K562 (cell line): ENCODE measurements at regions not wholly inside any gene's neighbourhood (a gene's known extent, or its start where the extent isn't known, plus 50 kb on each side); places are given as distances from the start of the nearest gene placed in this dataset.

Experiments used
- ATAC-seq: fragments of 200-7000 bp; cut with Tn5 transposase; 3 replicates; pipeline ENCODE4 v1.9.1; 2020; ENCODE audit warnings: moderate library complexity
- BruUV-seq: library from RNA; stranded (reverse); fragments of 400-500 nt; replicated peaks from 2 replicates; lab custom pipeline; 2021; lab: Mats Ljungman, UMichigan
- CTCF ChIA-PET: fragments of 300-600 bp; formaldehyde crosslinking; extraction: SDS; loops from one replicate; lab custom pipeline; 2021; ENCODE audit warnings: low intra/inter-chr PET ratio; lab: Yijun Ruan, JAX
- POLR2A ChIA-PET: fragments of 300-600, 350-650 bp; sonication (Branson Sonifier 250); formaldehyde crosslinking; extraction: SDS; loops from one replicate; lab custom pipeline; 2021; ENCODE audit warnings: antibody characterized with exemption, inconsistent platforms; lab: Yijun Ruan, JAX
- DNase-seq, 4 experiments: peaks; one replicate each; pipeline versions ENCODE4 v3.0.0 to v3.0.0-alpha.2; 2011 to 2018; ENCODE audit warnings: low spot score in 3 of 4, mixed read lengths in 3 of 4; ENCODE audit errors: extremely low read depth in 1 of 4
- FAIRE-seq: peaks from 2 replicates; lab custom pipeline; 2011; peaks lifted over from hg19 to GRCh38; lab: Jason Lieb, UNC
- H2AFZ ChIP-seq: 2 replicates; pipeline ENCODE4 v1.6.0; 2011; ENCODE audit warnings: low read depth, low read length, control low read depth, inconsistent platforms
- H3K27ac ChIP-seq: fragments of 200-600 bp; 3 replicates; pipeline ENCODE4 v1.8.0; 2011; ENCODE audit warnings: low read depth, mild to moderate bottlenecking, control low read depth, inconsistent platforms, low read length, moderate library complexity, mixed read lengths; ENCODE audit errors: extremely low read depth
- H3K27me3 ChIP-seq, 2 experiments: fragments of 300-600 bp in 1 of 2; 2 replicates in 1 of 2; 3 replicates in 1 of 2; pipeline versions ENCODE4 v1.6.0 to v1.8.0; 2011; ENCODE audit warnings: inconsistent platforms in 2 of 2, low read length in 2 of 2, mild to moderate bottlenecking in 1 of 2, mixed read lengths in 1 of 2, moderate library complexity in 1 of 2; ENCODE audit not compliant: control insufficient read depth in 2 of 2, insufficient read depth in 2 of 2
- H3K36me3 ChIP-seq: fragments of 300-600 bp; 3 replicates; pipeline ENCODE4 v1.8.0; 2011; ENCODE audit warnings: mild to moderate bottlenecking, low read length, inconsistent platforms; ENCODE audit not compliant: control insufficient read depth, insufficient read depth
- H3K4me1 ChIP-seq, 2 experiments: fragments of 200-600 bp in 1 of 2; replicated peaks in 1 of 2; 2 replicates in 1 of 2; 3 replicates in 1 of 2; pipeline versions ENCODE4 v1.5.1 to v1.8.0; 2011; ENCODE audit warnings: inconsistent platforms in 2 of 2, low read length in 2 of 2, mild to moderate bottlenecking in 1 of 2, mixed read lengths in 1 of 2, moderate library complexity in 1 of 2; ENCODE audit not compliant: control insufficient read depth in 2 of 2, insufficient read depth in 2 of 2
- H3K4me2 ChIP-seq: 2 replicates; pipeline ENCODE4 v1.6.1; 2011; ENCODE audit warnings: low read length, control low read depth, inconsistent platforms, mixed read lengths; ENCODE audit not compliant: insufficient read depth
- H3K4me3 ChIP-seq: fragments of 200-600 bp; sonication (generic), shearing (Covaris generic); 2 replicates; pipeline ENCODE4 v1.5.1; 2016; ENCODE audit warnings: control low read depth, inconsistent platforms
- H3K79me2 ChIP-seq: fragments of 200-600 bp; 3 replicates; pipeline ENCODE4 v1.8.0; 2011; ENCODE audit warnings: low read length, inconsistent platforms; ENCODE audit not compliant: control insufficient read depth, insufficient read depth
- H3K9ac ChIP-seq, 2 experiments: 2 replicates each; pipeline versions ENCODE4 v1.6.0 to v1.6.1; 2011; ENCODE audit warnings: low read depth in 2 of 2, low read length in 2 of 2, control low read depth in 1 of 2, inconsistent platforms in 1 of 2, mild to moderate bottlenecking in 1 of 2, mixed read lengths in 1 of 2; ENCODE audit not compliant: insufficient read depth in 1 of 2
- H3K9me1 ChIP-seq: one replicate; pipeline ENCODE4 v1.6.0; 2011; ENCODE audit warnings: inconsistent platforms, mild to moderate bottlenecking, low read length, moderate library complexity; ENCODE audit not compliant: control insufficient read depth, insufficient read depth
- H3K9me3 ChIP-seq: replicated peaks from 2 replicates; pipeline ENCODE4 v1.5.1; 2011; ENCODE audit warnings: low read depth, low read length, inconsistent platforms; ENCODE audit not compliant: control insufficient read depth, insufficient read depth
- H4K20me1 ChIP-seq: replicated peaks from 2 replicates; pipeline ENCODE4 v1.6.1; 2011; ENCODE audit warnings: low read length, inconsistent platforms, mixed read lengths; ENCODE audit not compliant: control insufficient read depth, insufficient read depth
- CSDE1 ChIP-seq, 2 experiments: fragments of 450-650 bp; IDR thresholded peaks; 2 replicates each; pipeline ENCODE4 v1.6.1; 2016; ENCODE audit warnings: mild to moderate bottlenecking in 1 of 2
- DDX20 ChIP-seq: fragments of 450-650 bp; IDR thresholded peaks from 2 replicates; pipeline ENCODE4 v1.6.1; 2016; ENCODE audit warnings: missing genetic modification characterization, low read depth, mild to moderate bottlenecking, missing compliant biosample characterization, moderate library complexity
- ESRRA ChIP-seq: fragments of 450-650 bp; IDR thresholded peaks from 2 replicates; pipeline ENCODE4 v1.6.1; 2014; ENCODE audit warnings: low read depth, mild to moderate bottlenecking, moderate library complexity, borderline replicate concordance
- GTF2A2 ChIP-seq: IDR thresholded peaks from 2 replicates; pipeline ENCODE4 v1.6.1; 2016; ENCODE audit warnings: mild to moderate bottlenecking, missing genetic modification characterization, missing compliant biosample characterization
- HMG20B ChIP-seq: fragments of 250-450 bp; sonication (Bioruptor Pico); IDR thresholded peaks from 2 replicates; pipeline ENCODE4 v1.5.0; 2021; ENCODE audit warnings: mild to moderate bottlenecking
- IRF9 ChIP-seq: fragments of 450-650 bp; IDR thresholded peaks from 2 replicates; pipeline ENCODE4 v1.6.1; 2016; ENCODE audit warnings: missing biosample characterization, missing genetic modification characterization
- NFXL1 ChIP-seq: fragments of 450-650 bp; formaldehyde crosslinking; IDR thresholded peaks from 2 replicates; pipeline ENCODE4 v1.4.0; 2021; ENCODE audit warnings: mild to moderate bottlenecking
- SMARCE1 ChIP-seq: fragments of 450-650 bp; IDR thresholded peaks from 2 replicates; pipeline ENCODE4 v1.7.1; 2016; ENCODE audit warnings: mild to moderate bottlenecking
- SNIP1 ChIP-seq: fragments of 450-650 bp; IDR thresholded peaks from 2 replicates; pipeline ENCODE4 v1.7.1; 2017; ENCODE audit warnings: low read depth, mild to moderate bottlenecking
- THAP12 ChIP-seq: fragments of 250-450 bp; sonication (Bioruptor Pico); IDR thresholded peaks from 2 replicates; pipeline ENCODE4 v1.9.0; 2021; ENCODE audit warnings: mild to moderate bottlenecking, inconsistent platforms
- WHSC1 ChIP-seq: IDR thresholded peaks from one replicate; pipeline ENCODE4 v1.6.1; 2012; ENCODE audit warnings: low read length, control low read depth, inconsistent platforms
- XRCC3 ChIP-seq: fragments of 450-650 bp; IDR thresholded peaks from 2 replicates; pipeline ENCODE4 v1.6.1; 2017; ENCODE audit warnings: mild to moderate bottlenecking, moderate library complexity
- ZNF165 ChIP-seq: fragments of 250-450 bp; sonication (Bioruptor Pico); IDR thresholded peaks from 2 replicates; pipeline ENCODE4 v1.4.0; 2020; ENCODE audit warnings: borderline replicate concordance
- ZNF175 ChIP-seq: fragments of 200-800 bp; sonication (Bioruptor generic); IDR thresholded peaks from 2 replicates; pipeline ENCODE4 v1.6.1; 2016; ENCODE audit warnings: low read depth, mild to moderate bottlenecking, missing genetic modification characterization, missing compliant biosample characterization
- ZNF583 ChIP-seq: fragments of 250-450 bp; sonication (Bioruptor Pico); IDR thresholded peaks from 2 replicates; pipeline ENCODE4 v1.4.0; 2020
- ZNF77 ChIP-seq: fragments of 250-450 bp; sonication (Bioruptor Pico); IDR thresholded peaks from 2 replicates; pipeline ENCODE4 v1.5.0; 2020
- ZZZ3 ChIP-seq: fragments of 450-650 bp; IDR thresholded peaks from 2 replicates; pipeline ENCODE4 v1.6.1; 2016; ENCODE audit warnings: antibody characterized with exemption, mild to moderate bottlenecking, moderate library complexity
- WGBS: fragments of 100-300 bp; shearing (Covaris generic); methylation state at CpG from one replicate; pipeline ENCODE4 v1.1.6; 2016; ENCODE audit warnings: low coverage, mixed read lengths; ENCODE audit not compliant: insufficient coverage; ENCODE audit errors: missing lambda C conversion rate; 5-methylcytosine and 5-hydroxymethylcytosine counted together
- in situ Hi-C: fragments of 300-500 bp; cut with MboI; formaldehyde crosslinking; loops from 4 replicates; pipeline ENCODE4 v1.15.0; 2018; ENCODE audit warnings: inconsistent platforms, mixed read lengths
- intact Hi-C: fragments of 100-400 bp; cut with micrococcal nuclease; formaldehyde crosslinking; loops from 2 replicates; pipeline ENCODE4 v1.14.2; 2022

DNA sequence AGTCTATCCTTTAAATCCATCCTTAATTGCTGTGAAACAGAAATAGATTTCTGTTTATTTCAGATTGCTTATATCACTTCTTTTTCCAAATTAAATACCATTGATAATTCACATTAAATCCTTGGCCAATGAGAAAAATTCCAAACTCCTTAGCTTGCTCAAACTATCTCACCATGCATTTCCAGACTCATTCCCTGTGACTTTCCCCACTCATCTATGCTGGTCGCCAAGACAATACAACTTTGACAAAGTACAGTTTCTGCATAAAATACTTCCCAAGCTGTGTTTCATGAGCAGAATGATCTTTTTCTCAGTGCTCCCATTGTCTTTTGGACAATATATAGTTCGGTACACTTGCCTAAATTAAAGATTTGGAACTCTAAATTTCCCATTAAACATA, 575.6 kb downstream of the CPS1 start:
- DNase-seq (no peak), FAIRE-seq (no peak), ATAC-seq (no peak)
- Histone ChIP-seq H2AFZ (no peak overlapping the region), H3K79me2 (no peaks in the 10 kb centered on the region), H3K36me3 (no peaks in the 10 kb centered on the region), H3K4me1 (no peaks in the 10 kb centered on the region), H3K27me3 (no peaks in the 10 kb centered on the region), H3K9ac (no peak overlapping the region), H4K20me1 (no peaks in the 10 kb centered on the region), H3K9me1 (no peaks in the 10 kb centered on the region), H3K9me3 (no peaks in the 10 kb centered on the region), H3K4me3 (no peak overlapping the region), H3K4me2 (no peak overlapping the region), H3K27ac (no peak overlapping the region)
- in situ Hi-C loops (no loop called here), intact Hi-C loops (no loop called here)
- ChIA-PET POLR2A (no interaction called here), CTCF (no interaction called here)
- no peak for TF ChIP-seq ZNF175 (CRISPR knock-in tag)
- no peak for TF ChIP-seq ZNF583 (CRISPR knock-in tag)
- TF ChIP-seq SNIP1 = no peak
- no peak for TF ChIP-seq THAP12 (CRISPR knock-in tag)
- TF ChIP-seq ZNF165 (CRISPR knock-in tag) = no peak
- TF ChIP-seq ZNF77 (CRISPR knock-in tag) = no peak
- TF ChIP-seq DDX20 = no peak
- no peak for TF ChIP-seq CSDE1 (IDR thresholded peaks at IDR 0.05)
- no peak for TF ChIP-seq HMG20B (CRISPR knock-in tag)
- TF ChIP-seq NFXL1 (CRISPR knock-in tag) = no peak
- no peak for TF ChIP-seq ESRRA
- no peak for TF ChIP-seq GTF2A2 (tag)
- TF ChIP-seq SMARCE1 = no peak
- no peak for TF ChIP-seq WHSC1
- no peak for TF ChIP-seq ZZZ3
- TF ChIP-seq IRF9 (tag) = no peak
- TF ChIP-seq XRCC3 = no peak
- 0% methylated on average over 2 of the region's 2 CpGs for WGBS
- no TSS peak for BruUV-seq
